SK-N-SH treated with all-trans-retinoic acid at 6 μM for 48 hours (cell line): ENCODE measurements at regions not wholly inside any gene's neighbourhood (a gene's known extent, or its start where the extent isn't known, plus 50 kb on each side); places are given as distances from the start of the nearest gene placed in this dataset.

ENCODE experiments used
- BACH2 ChIP-seq: fragments of 250-450 bp; sonication (Bioruptor Pico); IDR thresholded peaks from 2 replicates; pipeline ENCODE4 v1.9.0; 2021; ENCODE audit warnings: mild to moderate bottlenecking, borderline replicate concordance
- CSDC2 ChIP-seq: fragments of 250-450 bp; sonication (Bioruptor Pico); IDR thresholded peaks from 2 replicates; pipeline ENCODE4 v1.5.0; 2020; ENCODE audit warnings: mild to moderate bottlenecking, moderate library complexity
- PPARA ChIP-seq: fragments of 250-450 bp; sonication (Bioruptor Pico); IDR thresholded peaks from 2 replicates; pipeline ENCODE4 v1.5.0; 2020; ENCODE audit warnings: mild to moderate bottlenecking, borderline replicate concordance
- SNAI2 ChIP-seq: fragments of 250-450 bp; sonication (Bioruptor Pico); IDR thresholded peaks from 2 replicates; pipeline ENCODE4 v1.5.0; 2020; ENCODE audit warnings: mild to moderate bottlenecking, moderate library complexity
- ZFP30 ChIP-seq: fragments of 450-650 bp; formaldehyde crosslinking; IDR thresholded peaks from 2 replicates; pipeline ENCODE4 v1.5.0; 2022; ENCODE audit warnings: mild to moderate bottlenecking, moderate library complexity
- TF ChIP-seq, protein P1 (sequence below): fragments of 250-450 bp; sonication (Bioruptor Pico); IDR thresholded peaks from 2 replicates; pipeline ENCODE4 v1.5.1; 2020; ENCODE audit warnings: low read depth, mild to moderate bottlenecking, moderate library complexity
- TF ChIP-seq, protein P2 (sequence below): fragments of 250-450 bp; sonication (Bioruptor Pico); IDR thresholded peaks from 2 replicates; pipeline ENCODE4 v1.5.1; 2021; ENCODE audit warnings: mild to moderate bottlenecking, moderate library complexity

DNA sequence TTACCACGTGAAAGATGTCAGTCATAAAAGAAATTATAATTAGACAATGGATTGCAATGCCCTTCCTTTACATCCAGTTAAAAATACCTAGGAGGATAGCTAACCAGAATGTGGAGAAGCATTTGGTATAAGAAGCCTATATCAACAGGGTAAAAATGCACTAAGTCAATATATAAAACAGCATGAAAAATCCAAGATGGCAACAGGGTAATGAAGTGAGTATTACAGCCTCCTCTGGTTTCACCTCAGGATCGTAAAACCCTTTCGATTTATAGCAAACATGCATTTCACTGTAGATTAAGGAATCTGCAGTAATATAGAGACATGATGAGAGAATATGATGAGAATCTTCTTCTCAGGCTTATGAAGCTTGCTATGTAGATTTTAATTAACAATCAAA lies 999.3 kb downstream of the NR2F1-AS1 start:
- TF ChIP-seq BACH2 (no peak), SNAI2 (no peak), CSDC2 (CRISPR knock-in tag) (no peak), PPARA (no peak), ZFP30 (no peak)
- TF ChIP-seq, protein P1, sequence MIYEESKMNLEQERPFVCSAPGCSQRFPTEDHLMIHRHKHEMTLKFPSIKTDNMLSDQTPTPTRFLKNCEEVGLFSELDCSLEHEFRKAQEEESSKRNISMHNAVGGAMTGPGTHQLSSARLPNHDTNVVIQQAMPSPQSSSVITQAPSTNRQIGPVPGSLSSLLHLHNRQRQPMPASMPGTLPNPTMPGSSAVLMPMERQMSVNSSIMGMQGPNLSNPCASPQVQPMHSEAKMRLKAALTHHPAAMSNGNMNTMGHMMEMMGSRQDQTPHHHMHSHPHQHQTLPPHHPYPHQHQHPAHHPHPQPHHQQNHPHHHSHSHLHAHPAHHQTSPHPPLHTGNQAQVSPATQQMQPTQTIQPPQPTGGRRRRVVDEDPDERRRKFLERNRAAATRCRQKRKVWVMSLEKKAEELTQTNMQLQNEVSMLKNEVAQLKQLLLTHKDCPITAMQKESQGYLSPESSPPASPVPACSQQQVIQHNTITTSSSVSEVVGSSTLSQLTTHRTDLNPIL: no peak
- TF ChIP-seq, protein P2, sequence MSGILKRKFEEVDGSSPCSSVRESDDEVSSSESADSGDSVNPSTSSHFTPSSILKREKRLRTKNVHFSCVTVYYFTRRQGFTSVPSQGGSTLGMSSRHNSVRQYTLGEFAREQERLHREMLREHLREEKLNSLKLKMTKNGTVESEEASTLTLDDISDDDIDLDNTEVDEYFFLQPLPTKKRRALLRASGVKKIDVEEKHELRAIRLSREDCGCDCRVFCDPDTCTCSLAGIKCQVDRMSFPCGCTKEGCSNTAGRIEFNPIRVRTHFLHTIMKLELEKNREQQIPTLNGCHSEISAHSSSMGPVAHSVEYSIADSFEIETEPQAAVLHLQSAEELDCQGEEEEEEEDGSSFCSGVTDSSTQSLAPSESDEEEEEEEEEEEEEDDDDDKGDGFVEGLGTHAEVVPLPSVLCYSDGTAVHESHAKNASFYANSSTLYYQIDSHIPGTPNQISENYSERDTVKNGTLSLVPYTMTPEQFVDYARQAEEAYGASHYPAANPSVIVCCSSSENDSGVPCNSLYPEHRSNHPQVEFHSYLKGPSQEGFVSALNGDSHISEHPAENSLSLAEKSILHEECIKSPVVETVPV (CRISPR knock-in tag): no peak
